ENCODE measurements at regions not wholly inside any gene's neighbourhood (a gene's known extent, or its start where the extent isn't known, plus 50 kb on each side); places are given as distances from the start of the nearest gene placed in this dataset.

- POLR2A ChIA-PET: no interaction called here
- Histone ChIP-seq H2AFZ (ENCODE audit: low read length) (no peak overlapping the region), H3K79me2 (ENCODE audit: insufficient read depth, low read length) (no peaks in the 10 kb centered on the region), H3K9ac (ENCODE audit: insufficient read depth, low read depth, low read length) (no peak overlapping the region), H3K27ac (ENCODE audit: extremely low read length, insufficient read depth, low read length) (no peak overlapping the region), H3K4me3 (replicated peaks in 1 of 3; ENCODE audit: insufficient read depth in 1 of 3, low read depth in 2 of 3, low read length in 3 of 3) (no peak overlapping the region), H3K4me2 (ENCODE audit: low read depth, low read length) (no peak overlapping the region), H3K36me3 (replicated peaks in 1 of 2; ENCODE audit: control insufficient read depth in 1 of 2, insufficient read depth in 2 of 2, low read length in 2 of 2) (no peaks in the 10 kb centered on the region), H4K20me1 (ENCODE audit: insufficient read depth, low read length) (no peaks in the 10 kb centered on the region), H3K27me3 (ENCODE audit: control insufficient read depth in 1 of 2, insufficient read depth in 2 of 2, low read length in 2 of 2) (no peaks in the 10 kb centered on the region), H3K9me3 (ENCODE audit: low read length) (no peaks in the 10 kb centered on the region), H3K4me1 (ENCODE audit: insufficient read depth, low read length) (no peaks in the 10 kb centered on the region)
- peak; percentile 83 for ATAC-seq
- peak; percentile 76 for DNase-seq (ENCODE audit: low spot score)
- FAIRE-seq: peak; percentile 66
- no TSS peak for BruUV-seq (replicated peaks)
- 7% methylated on average over 8 of the region's 8 CpGs for WGBS (ENCODE audit: low lambda C conversion rate)
- CTCF ChIA-PET (ENCODE audit: low intra/inter-chr PET ratio, low total read pairs): interaction anchor here (1.1 to 8.3 kb wide), 4 partner anchors 106 to 169 kb away, joined by 3 to 246 read pairs (median 6); partner anchors contain the start of gene CCL1
- intact Hi-C loops (cut with micrococcal nuclease; ENCODE audit: unreplicated experiment): no loop called here
- in situ Hi-C loops (cut with HindIII; ENCODE audit: extremely low pct_ligation_motif_present, low pct_unique_long_range_greater_than_20kb): loop anchor here (5.0 kb wide), 1 partner anchor 162 kb away; the partner anchor contains the start of gene CCL1
- TF ChIP-seq GFI1 (CRISPR knock-in tag; IDR thresholded peaks at IDR 0.05; ENCODE audit: borderline replicate concordance): peak; percentile 74
- peak; percentile 52; the same call in 1 of the 2 replicates for TF ChIP-seq KLF6 (CRISPR knock-in tag; IDR thresholded peaks at IDR 0.05)
- no peak for TF ChIP-seq ZNF496 (CRISPR knock-in tag; IDR thresholded peaks at IDR 0.05; ENCODE audit: insufficient replicate concordance)
- no peak for TF ChIP-seq NFYC (CRISPR knock-in tag; IDR thresholded peaks at IDR 0.05)
- 0 out of 2 replicates have a peak, but pooled peaks have one; percentile 16 for TF ChIP-seq HNF1B (CRISPR knock-in tag; IDR thresholded peaks at IDR 0.05)
- no peak for TF ChIP-seq EED (CRISPR knock-in tag; IDR thresholded peaks at IDR 0.05)
- peak in 1 of 2 experiments; percentile 58; a peak in 1 of 4 replicates for TF ChIP-seq HMGXB4 (CRISPR knock-in tag; IDR thresholded peaks at IDR 0.05; ENCODE audit: borderline replicate concordance in 1 of 2, low read depth in 1 of 2)
- TF ChIP-seq ZNF782 (CRISPR knock-in tag; IDR thresholded peaks at IDR 0.05; ENCODE audit: borderline replicate concordance): no peak
- no peak for TF ChIP-seq GATAD2A (CRISPR knock-in tag; IDR thresholded peaks at IDR 0.05)
- TF ChIP-seq KLF16 (CRISPR knock-in tag; IDR thresholded peaks at IDR 0.05): 0 out of 4 replicates have a peak, but pooled peaks of 1 of the 2 experiments have one; percentile 25
- no peak for TF ChIP-seq SOX6 (IDR thresholded peaks at IDR 0.05)
- no peak for TF ChIP-seq SOX6 (CRISPR knock-in tag; IDR thresholded peaks at IDR 0.05)
- peak; percentile 90 for TF ChIP-seq STAG1 (CRISPR knock-in tag; IDR thresholded peaks at IDR 0.05)
- TF ChIP-seq XRCC5 (optimal IDR thresholded peaks at IDR 0.05; ENCODE audit: low read length): peak; percentile 32
- no peak for TF ChIP-seq ZNF775 (CRISPR knock-in tag; IDR thresholded peaks at IDR 0.05; ENCODE audit: borderline replicate concordance)
- TF ChIP-seq ARNT (IDR thresholded peaks at IDR 0.05): no peak
- no peak for TF ChIP-seq FIP1L1 (IDR thresholded peaks at IDR 0.05; ENCODE audit: borderline replicate concordance, insufficient read depth, low read depth, low read length)
- 0 out of 2 replicates have a peak, but pooled peaks have one; percentile 34 for TF ChIP-seq ELF3 (CRISPR knock-in tag; IDR thresholded peaks at IDR 0.05)
- TF ChIP-seq MEIS2 (CRISPR knock-in tag; IDR thresholded peaks at IDR 0.05): no peak
- no peak for TF ChIP-seq TSC22D2 (CRISPR knock-in tag; IDR thresholded peaks at IDR 0.05; ENCODE audit: borderline replicate concordance)
- TF ChIP-seq RAD21 (CRISPR knock-in tag; IDR thresholded peaks at IDR 0.05): peak; percentile 93
- TF ChIP-seq ZBTB3 (CRISPR knock-in tag; IDR thresholded peaks at IDR 0.05; ENCODE audit: borderline replicate concordance, low read depth): no peak
Measured at GRCh38 chr17:34199932-34200534, 55.1 kb upstream of the CCL2 start.

Data from HepG2 (cell line).